ENCODE measurements at regions not wholly inside any gene's neighbourhood (a gene's known extent, or its start where the extent isn't known, plus 50 kb on each side); places are given as distances from the start of the nearest gene placed in this dataset.

- TF ChIP-seq CTCF (IDR thresholded peaks at IDR 0.05 in 4 of 5, conservative IDR thresholded peaks at IDR 0.05 in 1 of 5) (no peak), POLR2A (IDR thresholded peaks at IDR 0.05) (no peak)
Measured at GRCh38 chr12:131383291-131383690, 327.6 kb upstream of the SFSWAP start.

Data from gastrocnemius medialis (tissue), 4 donors.